BJ (cell line): ENCODE measurements at regions not wholly inside any gene's neighbourhood (a gene's known extent, or its start where the extent isn't known, plus 50 kb on each side); places are given as distances from the start of the nearest gene placed in this dataset.

Source experiments
- CTCF ChIA-PET: fragments of 350-600 bp; formaldehyde crosslinking; extraction: SDS; loops from one replicate; lab custom pipeline; 2021; ENCODE audit warnings: antibody characterized with exemption, inconsistent platforms; lab: Yijun Ruan, JAX
- POLR2A ChIA-PET: fragments of 300-600 bp; sonication (Branson Sonifier 250); formaldehyde crosslinking; extraction: SDS; loops from one replicate; lab custom pipeline; 2021; ENCODE audit warnings: antibody characterized with exemption; lab: Charles Lee
- DNase-seq: peaks from one replicate; pipeline ENCODE4 v3.0.0-alpha.2; 2011; ENCODE audit warnings: low read depth
- H3K27me3 ChIP-seq: 2 replicates; pipeline ENCODE4 v1.6.0; 2011; ENCODE audit warnings: low read length; ENCODE audit not compliant: control insufficient read depth, insufficient read depth
- H3K36me3 ChIP-seq: 2 replicates; pipeline ENCODE4 v1.5.1; 2011; ENCODE audit warnings: low read length; ENCODE audit not compliant: control insufficient read depth, insufficient read depth
- H3K4me3 ChIP-seq: 2 replicates; pipeline ENCODE4 v1.5.1; 2011; ENCODE audit warnings: low read depth, mild to moderate bottlenecking, control low read depth, low read length
- TF ChIP-seq, protein P1 (sequence below): IDR thresholded peaks from 2 replicates; pipeline ENCODE4 v1.5.1; 2011; ENCODE audit warnings: low read depth, mild to moderate bottlenecking, control low read depth, inconsistent platforms, low read length, moderate library complexity; ENCODE audit not compliant: insufficient read depth

DNA sequence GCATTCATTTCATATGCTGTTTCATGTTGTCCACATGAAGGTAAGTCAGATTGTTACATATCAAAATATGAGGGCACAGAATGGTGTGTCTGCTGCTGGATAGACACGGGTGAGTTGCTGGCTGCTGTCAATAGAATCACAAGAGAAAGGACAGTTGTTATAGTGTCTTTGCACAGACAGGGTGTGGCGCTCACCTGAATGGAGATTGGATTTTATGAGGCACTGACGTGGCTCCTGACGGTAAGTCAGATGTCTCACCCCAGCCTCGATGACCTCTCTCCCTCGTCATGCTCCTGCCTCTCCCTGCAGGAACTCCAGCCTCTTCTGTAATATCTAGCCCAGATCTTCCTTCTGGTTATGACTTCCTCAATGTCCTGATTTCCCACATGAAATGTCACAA lies 75.4 kb upstream of the SELENOP start:
- DNase-seq: no peak
- peaks cover 10% of the 10 kb centered on the region for H3K27me3 ChIP-seq
- POLR2A ChIA-PET: interaction anchor here (0.7 kb wide), 1 partner anchor 18 kb away, joined by 10 read pairs; no protein-coding TSS in a partner anchor
- TF ChIP-seq, protein P1, sequence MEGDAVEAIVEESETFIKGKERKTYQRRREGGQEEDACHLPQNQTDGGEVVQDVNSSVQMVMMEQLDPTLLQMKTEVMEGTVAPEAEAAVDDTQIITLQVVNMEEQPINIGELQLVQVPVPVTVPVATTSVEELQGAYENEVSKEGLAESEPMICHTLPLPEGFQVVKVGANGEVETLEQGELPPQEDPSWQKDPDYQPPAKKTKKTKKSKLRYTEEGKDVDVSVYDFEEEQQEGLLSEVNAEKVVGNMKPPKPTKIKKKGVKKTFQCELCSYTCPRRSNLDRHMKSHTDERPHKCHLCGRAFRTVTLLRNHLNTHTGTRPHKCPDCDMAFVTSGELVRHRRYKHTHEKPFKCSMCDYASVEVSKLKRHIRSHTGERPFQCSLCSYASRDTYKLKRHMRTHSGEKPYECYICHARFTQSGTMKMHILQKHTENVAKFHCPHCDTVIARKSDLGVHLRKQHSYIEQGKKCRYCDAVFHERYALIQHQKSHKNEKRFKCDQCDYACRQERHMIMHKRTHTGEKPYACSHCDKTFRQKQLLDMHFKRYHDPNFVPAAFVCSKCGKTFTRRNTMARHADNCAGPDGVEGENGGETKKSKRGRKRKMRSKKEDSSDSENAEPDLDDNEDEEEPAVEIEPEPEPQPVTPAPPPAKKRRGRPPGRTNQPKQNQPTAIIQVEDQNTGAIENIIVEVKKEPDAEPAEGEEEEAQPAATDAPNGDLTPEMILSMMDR: no peak
- no peak overlapping the region for H3K4me3 ChIP-seq
- no peaks in the 10 kb centered on the region for H3K36me3 ChIP-seq
- CTCF ChIA-PET: no interaction called here

GRCh38 chr5:42886635-42887034 lies 74.9 kb upstream of the SELENOP start:
- CTCF ChIA-PET: no interaction called here
- POLR2A ChIA-PET: interaction anchor here (0.7 kb wide), 1 partner anchor 18 kb away, joined by 10 read pairs; no protein-coding TSS in a partner anchor
- H3K36me3 ChIP-seq: no peaks in the 10 kb centered on the region
- H3K27me3 ChIP-seq: peaks cover 10% of the 10 kb centered on the region
- no peak for DNase-seq
- H3K4me3 ChIP-seq: no peak overlapping the region
- TF ChIP-seq, protein P1: no peak

DNA sequence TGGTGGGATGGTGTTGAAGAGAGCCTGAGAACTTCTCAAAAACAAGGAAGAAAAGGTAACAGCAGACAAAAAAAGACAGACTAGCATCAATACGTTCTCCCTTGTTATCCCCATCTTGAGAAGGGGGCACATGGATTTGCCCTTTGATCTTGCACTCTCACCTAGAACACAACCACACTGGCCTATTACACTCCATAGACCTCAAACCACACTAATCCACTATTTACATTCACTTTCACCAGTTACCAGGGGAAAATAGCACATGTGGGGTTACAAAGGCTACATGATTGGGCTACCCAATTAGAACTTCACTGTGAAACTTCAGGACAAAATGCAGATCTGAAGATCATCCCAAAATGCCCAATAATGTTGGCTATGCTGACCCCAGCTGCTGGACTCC lies 72.6 kb upstream of the SELENOP start:
- no peak for DNase-seq

GRCh38 chr5:42881416-42882117 lies 69.9 kb upstream of the SELENOP start:
- DNase-seq: no peak
- Histone ChIP-seq H3K27me3 (peaks cover 3% of the 10 kb centered on the region), H3K4me3 (no peak overlapping the region), H3K36me3 (no peaks in the 10 kb centered on the region)
- TF ChIP-seq, protein P1: no peak
- CTCF ChIA-PET: interaction anchor here (0.7 to 5.7 kb wide), 3 partner anchors 7 to 23 kb away, joined by 3 to 35 read pairs (median 4); no protein-coding TSS in a partner anchor
- POLR2A ChIA-PET: no interaction called here

More for the DNA sequence above, 72.6 kb upstream of the SELENOP start:
- ChIA-PET POLR2A (no interaction called here), CTCF (no interaction called here)
- Histone ChIP-seq H3K36me3 (no peaks in the 10 kb centered on the region), H3K27me3 (peaks cover 7% of the 10 kb centered on the region), H3K4me3 (no peak overlapping the region)
- TF ChIP-seq, protein P1: no peak

DNA sequence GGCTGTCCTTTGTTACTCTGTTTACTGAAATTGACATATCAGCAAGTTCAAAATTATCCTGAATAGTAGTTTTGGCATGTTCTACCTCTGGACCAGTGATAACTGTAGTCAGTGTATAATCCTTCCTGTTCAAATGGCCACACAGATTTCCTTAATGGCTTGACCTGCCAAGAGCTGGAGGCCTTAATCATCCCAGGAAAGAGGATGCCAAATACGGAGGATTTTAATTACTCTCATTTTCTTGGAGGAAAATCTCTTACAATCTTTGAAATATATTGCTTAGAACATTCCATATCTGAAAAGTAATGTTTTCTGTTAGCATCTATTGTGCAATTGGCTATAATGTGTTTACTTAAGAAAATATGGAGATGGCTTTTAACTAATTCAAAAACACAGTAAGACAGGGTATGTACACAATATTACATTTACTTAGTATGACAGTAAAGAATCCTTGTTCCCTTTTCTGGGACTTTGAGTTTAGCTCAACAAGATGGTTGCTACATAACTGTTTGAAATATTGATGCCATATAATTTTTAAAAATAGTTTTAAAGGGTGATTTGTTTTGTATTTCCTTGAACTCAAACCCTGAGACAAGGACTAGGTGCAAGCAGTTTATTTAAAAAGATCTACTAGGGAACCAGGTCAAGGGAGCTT lies 68.9 kb upstream of the SELENOP start:
- CTCF ChIA-PET: interaction anchor here (1.2 to 5.7 kb wide), 2 partner anchors 8 to 22 kb away, joined by 4 to 35 read pairs; no protein-coding TSS in a partner anchor
- TF ChIP-seq, protein P1: no peak
- Histone ChIP-seq H3K27me3 (peaks cover under 1% of the 10 kb centered on the region; the same call in 1 of the 2 replicates), H3K36me3 (no peaks in the 10 kb centered on the region), H3K4me3 (no peak overlapping the region)
- DNase-seq: no peak
- POLR2A ChIA-PET: no interaction called here
